Lower lobe of right lung (tissue), 2 donors: ENCODE measurements at regions not wholly inside any gene's neighbourhood (a gene's known extent, or its start where the extent isn't known, plus 50 kb on each side); places are given as distances from the start of the nearest gene placed in this dataset.

Experiments used
- ATAC-seq, 2 donors: fragments of 200-7000 bp; cut with Tn5 transposase; one replicate each; pipeline ENCODE4 v1.9.1; 2020 to 2022; ENCODE audit warnings: mild to moderate bottlenecking in 2 of 2, moderate library complexity in 2 of 2
- DNase-seq: peaks from one replicate; pipeline ENCODE4 v3.0.0-alpha.2; 2020
- H3K27ac ChIP-seq: fragments of 200-600 bp; one replicate; pipeline ENCODE4 v1.8.0; 2022
- H3K27me3 ChIP-seq: fragments of 200-600 bp; one replicate; pipeline ENCODE4 v1.8.0; 2022; ENCODE audit warnings: low read depth
- H3K36me3 ChIP-seq: fragments of 200-600 bp; one replicate; pipeline ENCODE4 v1.8.0; 2022; ENCODE audit warnings: mild to moderate bottlenecking
- H3K4me1 ChIP-seq: fragments of 200-600 bp; one replicate; pipeline ENCODE4 v1.8.0; 2022
- H3K4me3 ChIP-seq: fragments of 200-600 bp; one replicate; pipeline ENCODE4 v1.8.0; 2022; ENCODE audit warnings: mild to moderate bottlenecking
- H3K9me3 ChIP-seq: fragments of 200-600 bp; one replicate; pipeline ENCODE4 v1.8.0; 2022
- intact Hi-C: fragments of 100-400 bp; cut with DNase I; formaldehyde crosslinking; loops from one replicate; pipeline ENCODE4 v1.11.0; 2022
- TF ChIP-seq, protein P1 (sequence below): fragments of 200-600 bp; IDR thresholded peaks from one replicate; pipeline ENCODE4 v1.8.0; 2022; ENCODE audit warnings: antibody characterized with exemption, mild to moderate bottlenecking
- donor health status: DM: no; HTN: yes; CAD: no; lungs with severe emphysema.

DNA sequence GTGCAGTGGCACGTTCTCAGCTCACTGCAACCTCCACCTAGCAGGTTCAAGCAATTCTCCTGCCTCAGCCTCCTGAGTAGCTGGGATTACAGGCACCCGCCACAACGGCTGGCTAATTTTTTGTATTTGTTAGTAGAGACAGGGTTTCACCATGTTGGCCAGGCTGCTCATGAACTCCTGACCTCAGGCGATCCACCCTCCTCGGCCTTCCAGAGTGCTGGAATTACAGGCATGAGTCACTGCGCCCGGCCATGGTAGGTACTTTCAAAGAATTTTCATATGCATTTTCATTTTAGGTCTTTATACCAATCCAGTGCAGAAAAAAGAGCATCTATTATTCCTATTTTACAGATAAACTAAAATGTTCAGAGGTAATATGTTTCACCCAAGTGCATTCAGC lies 411.3 kb upstream of the USP15 start:
- Histone ChIP-seq H3K4me3 (no peak overlapping the region), H3K36me3 (no peaks in the 10 kb centered on the region), H3K27ac (no peak overlapping the region), H3K9me3 (no peaks in the 10 kb centered on the region), H3K4me1 (no peaks in the 10 kb centered on the region), H3K27me3 (no peaks in the 10 kb centered on the region)
- TF ChIP-seq, protein P1, sequence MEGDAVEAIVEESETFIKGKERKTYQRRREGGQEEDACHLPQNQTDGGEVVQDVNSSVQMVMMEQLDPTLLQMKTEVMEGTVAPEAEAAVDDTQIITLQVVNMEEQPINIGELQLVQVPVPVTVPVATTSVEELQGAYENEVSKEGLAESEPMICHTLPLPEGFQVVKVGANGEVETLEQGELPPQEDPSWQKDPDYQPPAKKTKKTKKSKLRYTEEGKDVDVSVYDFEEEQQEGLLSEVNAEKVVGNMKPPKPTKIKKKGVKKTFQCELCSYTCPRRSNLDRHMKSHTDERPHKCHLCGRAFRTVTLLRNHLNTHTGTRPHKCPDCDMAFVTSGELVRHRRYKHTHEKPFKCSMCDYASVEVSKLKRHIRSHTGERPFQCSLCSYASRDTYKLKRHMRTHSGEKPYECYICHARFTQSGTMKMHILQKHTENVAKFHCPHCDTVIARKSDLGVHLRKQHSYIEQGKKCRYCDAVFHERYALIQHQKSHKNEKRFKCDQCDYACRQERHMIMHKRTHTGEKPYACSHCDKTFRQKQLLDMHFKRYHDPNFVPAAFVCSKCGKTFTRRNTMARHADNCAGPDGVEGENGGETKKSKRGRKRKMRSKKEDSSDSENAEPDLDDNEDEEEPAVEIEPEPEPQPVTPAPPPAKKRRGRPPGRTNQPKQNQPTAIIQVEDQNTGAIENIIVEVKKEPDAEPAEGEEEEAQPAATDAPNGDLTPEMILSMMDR = no peak
- intact Hi-C loops = no loop called here
- ATAC-seq = no peak
- no peak for DNase-seq

DNA sequence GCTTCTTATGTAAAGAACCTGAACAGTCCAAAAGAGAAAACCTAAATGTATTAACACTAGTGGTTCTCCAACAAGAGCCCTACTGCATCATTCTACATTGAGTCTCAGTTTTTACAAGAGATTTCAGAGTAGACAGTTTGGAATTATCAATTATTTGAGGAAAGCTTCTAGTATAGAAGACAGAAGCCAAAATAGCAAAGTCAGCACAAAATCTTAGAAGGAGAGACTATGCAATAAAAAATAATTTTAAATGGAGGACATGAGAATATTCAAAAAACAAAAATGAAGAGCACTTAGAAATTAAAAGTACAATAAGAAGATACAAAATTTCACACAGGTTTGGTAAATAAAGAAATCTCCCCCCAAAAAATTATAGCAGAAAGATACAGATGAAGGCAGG lies 406.3 kb upstream of the USP15 start:
- DNase-seq = no peak
- Histone ChIP-seq H3K4me3 (no peak overlapping the region), H3K9me3 (no peaks in the 10 kb centered on the region), H3K36me3 (no peaks in the 10 kb centered on the region), H3K4me1 (no peaks in the 10 kb centered on the region), H3K27me3 (no peaks in the 10 kb centered on the region), H3K27ac (no peak overlapping the region)
- no peak for ATAC-seq
- TF ChIP-seq, protein P1 = no peak
- intact Hi-C loops = no loop called here

DNA sequence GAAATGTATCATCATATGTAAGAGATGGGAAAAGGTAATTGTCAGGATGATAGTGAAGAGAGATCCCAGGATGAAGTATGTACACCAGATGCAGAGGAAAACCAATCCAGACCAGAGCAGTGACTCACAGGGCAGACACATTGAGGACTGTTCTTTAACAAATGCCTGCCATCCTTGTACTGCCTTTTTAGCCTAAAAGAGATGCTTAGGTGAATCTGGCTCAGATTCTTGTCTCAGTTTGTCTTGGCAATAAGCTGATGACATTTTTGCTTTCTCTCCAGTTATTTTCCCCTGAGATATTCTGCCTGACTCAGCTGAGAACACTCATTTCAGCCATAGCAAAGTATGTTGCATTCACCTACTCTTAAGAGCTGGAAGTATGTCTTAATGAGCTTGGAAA lies 405.3 kb upstream of the USP15 start:
- DNase-seq (no peak), ATAC-seq (no peak)
- TF ChIP-seq, protein P1 = no peak
- Histone ChIP-seq H3K4me1 (no peaks in the 10 kb centered on the region), H3K36me3 (no peaks in the 10 kb centered on the region), H3K27ac (no peak overlapping the region), H3K4me3 (no peak overlapping the region), H3K27me3 (no peaks in the 10 kb centered on the region), H3K9me3 (no peaks in the 10 kb centered on the region)
- intact Hi-C loops = no loop called here

DNA sequence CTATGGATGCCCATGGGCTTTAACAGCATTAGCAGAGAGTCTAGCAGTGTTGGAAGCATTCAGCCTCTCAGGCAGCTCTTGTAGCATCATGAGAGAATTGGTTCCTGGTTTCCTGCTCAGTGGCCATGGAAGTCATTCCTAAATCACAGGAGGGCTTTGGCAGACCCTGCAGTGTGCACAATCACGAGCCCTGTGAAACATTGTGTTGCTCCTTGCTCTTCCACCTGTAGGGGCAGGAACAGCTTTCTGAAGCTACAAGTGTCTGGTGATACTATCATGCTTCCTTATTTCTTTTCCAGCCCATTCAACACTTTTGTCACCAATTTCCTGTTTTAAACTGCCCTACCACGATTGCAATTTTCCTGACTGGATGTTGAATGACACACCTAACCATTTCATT lies 402.2 kb upstream of the USP15 start:
- no peaks in the 10 kb centered on the region for H3K4me1 ChIP-seq
- ATAC-seq (no peak), DNase-seq (no peak)
- no peaks in the 10 kb centered on the region for H3K9me3 ChIP-seq
- no peak overlapping the region for H3K27ac ChIP-seq
- TF ChIP-seq, protein P1 = no peak
- no peaks in the 10 kb centered on the region for H3K27me3 ChIP-seq
- no peaks in the 10 kb centered on the region for H3K36me3 ChIP-seq
- H3K4me3 ChIP-seq = no peak overlapping the region
- intact Hi-C loops = no loop called here

DNA sequence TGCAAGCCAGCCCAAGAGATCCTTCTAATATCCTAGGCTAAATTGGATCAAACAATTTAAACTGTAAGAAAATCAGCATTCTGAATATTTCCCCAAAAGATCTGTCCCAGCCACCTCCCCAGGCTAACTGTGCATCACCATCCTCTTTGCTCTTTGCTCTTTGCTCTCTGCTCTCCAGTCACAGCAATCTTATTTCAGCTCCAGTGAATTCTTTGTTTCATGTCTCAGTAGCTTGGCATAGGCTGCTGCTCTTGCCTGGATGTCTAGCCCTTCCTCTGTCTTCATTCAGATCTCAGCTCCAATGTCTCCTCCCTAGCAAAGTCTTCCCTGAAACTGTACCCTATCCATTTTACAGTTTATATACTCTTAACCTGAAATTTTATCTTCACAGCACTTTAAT lies 399.8 kb upstream of the USP15 start:
- Histone ChIP-seq H3K27ac (no peak overlapping the region), H3K27me3 (no peaks in the 10 kb centered on the region), H3K4me1 (no peaks in the 10 kb centered on the region), H3K36me3 (no peaks in the 10 kb centered on the region), H3K9me3 (no peaks in the 10 kb centered on the region), H3K4me3 (no peak overlapping the region)
- ATAC-seq = no peak
- DNase-seq = no peak
- TF ChIP-seq, protein P1 = no peak
- intact Hi-C loops = no loop called here

DNA sequence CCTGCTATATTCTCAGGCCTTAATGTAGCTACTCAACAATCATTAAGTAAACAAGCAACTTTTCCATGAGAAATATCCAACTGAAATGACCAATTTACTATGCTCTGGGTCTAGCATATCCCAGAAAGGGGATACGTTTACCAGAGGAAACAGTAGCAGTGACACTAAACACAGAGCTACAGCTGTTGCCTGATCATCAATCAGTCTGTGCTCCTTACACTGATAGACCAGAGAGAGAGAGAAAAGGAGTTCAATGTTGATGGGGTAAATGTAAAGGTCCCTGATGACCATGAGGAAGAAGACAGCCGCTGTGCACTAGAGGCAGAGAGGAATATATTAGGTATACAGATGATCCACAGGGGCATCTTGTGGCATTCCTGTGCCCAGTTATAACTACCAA lies 397.2 kb upstream of the USP15 start:
- TF ChIP-seq, protein P1 = no peak
- no peaks in the 10 kb centered on the region for H3K9me3 ChIP-seq

More for the DNA sequence above, 397.2 kb upstream of the USP15 start:
- Histone ChIP-seq H3K4me3 (no peak overlapping the region), H3K4me1 (no peaks in the 10 kb centered on the region), H3K27me3 (no peaks in the 10 kb centered on the region), H3K27ac (no peak overlapping the region), H3K36me3 (no peaks in the 10 kb centered on the region)
- no peak for DNase-seq
- no peak for ATAC-seq
- intact Hi-C loops = no loop called here
